ENCODE measurements at regions not wholly inside any gene's neighbourhood (a gene's known extent, or its start where the extent isn't known, plus 50 kb on each side); places are given as distances from the start of the nearest gene placed in this dataset.

GRCh38 chr12:114958538-114958937 is 274.6 kb upstream of the TBX3 start:
- Histone ChIP-seq H3K79me2 (ENCODE audit: insufficient read depth, low read length) (no peaks in the 10 kb centered on the region), H3K9me3 (replicated peaks in 1 of 2; ENCODE audit: control insufficient read depth in 1 of 2, insufficient read depth in 1 of 2, low read length in 2 of 2) (no peaks in the 10 kb centered on the region), H4K20me1 (ENCODE audit: insufficient read depth, low read length) (no peaks in the 10 kb centered on the region), H3K4me1 (ENCODE audit: control insufficient read depth in 1 of 2, insufficient read depth in 2 of 2, low read length in 2 of 2) (no peaks in the 10 kb centered on the region), H3K27me3 (ENCODE audit: control insufficient read depth in 2 of 2, insufficient read depth in 2 of 2, low read length in 2 of 2) (no peaks in the 10 kb centered on the region), H3K27ac (ENCODE audit: low read depth in 1 of 2, low read length in 2 of 2) (no peak overlapping the region), H3K36me3 (replicated peaks in 1 of 2; ENCODE audit: control insufficient read depth in 1 of 2, insufficient read depth in 2 of 2, low read length in 2 of 2) (no peaks in the 10 kb centered on the region), H3K4me3 (replicated peaks in 1 of 3; ENCODE audit: low read depth in 2 of 3, low read length in 3 of 3) (no peak overlapping the region), H2AFZ (ENCODE audit: insufficient read depth, low read depth, low read length, poor library complexity, severe bottlenecking) (no peak overlapping the region), H3K9ac (ENCODE audit: insufficient read depth, low read length, poor library complexity, severe bottlenecking) (no peak overlapping the region), H3K4me2 (replicated peaks; ENCODE audit: extremely low read depth, low read length, poor library complexity, severe bottlenecking) (no peak overlapping the region)
- Mint-ChIP-seq H3K27ac (no peak overlapping the region), H3K9me3 (peaks cover 0 to 8% (median 0%) of the 10 kb centered on the region in 7 donors), H3K4me1 (no peaks in the 10 kb centered on the region), H3K27me3 (ENCODE audit: low read depth in 3 of 3) (peaks cover 0 to 2% (median 0%) of the 10 kb centered on the region in 3 donors), H3K36me3 (no peaks in the 10 kb centered on the region), H3K4me3 (no peak overlapping the region)
- DNase-seq = no peak
- WGBS (ENCODE audit: insufficient coverage) = 86% methylated on average over 4 of the region's 4 CpGs
- intact Hi-C loops (cut with micrococcal nuclease) = no loop called here
- no peak for TF ChIP-seq CTCF (IDR thresholded peaks at IDR 0.05)

- Histone ChIP-seq H3K4me2 (replicated peaks; ENCODE audit: extremely low read depth, low read length, poor library complexity, severe bottlenecking) (no peak overlapping the region), H3K9ac (ENCODE audit: insufficient read depth, low read length, poor library complexity, severe bottlenecking) (no peak overlapping the region), H3K27ac (ENCODE audit: low read depth in 1 of 2, low read length in 2 of 2) (no peak overlapping the region), H2AFZ (ENCODE audit: insufficient read depth, low read depth, low read length, poor library complexity, severe bottlenecking) (no peak overlapping the region), H3K4me1 (ENCODE audit: control insufficient read depth in 1 of 2, insufficient read depth in 2 of 2, low read length in 2 of 2) (no peaks in the 10 kb centered on the region), H3K79me2 (ENCODE audit: insufficient read depth, low read length) (no peaks in the 10 kb centered on the region), H3K9me3 (replicated peaks in 1 of 2; ENCODE audit: control insufficient read depth in 1 of 2, insufficient read depth in 1 of 2, low read length in 2 of 2) (no peaks in the 10 kb centered on the region), H3K27me3 (ENCODE audit: control insufficient read depth in 2 of 2, insufficient read depth in 2 of 2, low read length in 2 of 2) (no peaks in the 10 kb centered on the region), H3K4me3 (replicated peaks in 1 of 3; ENCODE audit: low read depth in 2 of 3, low read length in 3 of 3) (no peak overlapping the region), H4K20me1 (ENCODE audit: insufficient read depth, low read length) (no peaks in the 10 kb centered on the region), H3K36me3 (replicated peaks in 1 of 2; ENCODE audit: control insufficient read depth in 1 of 2, insufficient read depth in 2 of 2, low read length in 2 of 2) (no peaks in the 10 kb centered on the region)
- no peak for TF ChIP-seq CTCF (IDR thresholded peaks at IDR 0.05)
- Mint-ChIP-seq H3K36me3 (no peaks in the 10 kb centered on the region), H3K9me3 (peaks cover 0 to 7% (median 0%) of the 10 kb centered on the region in 7 donors), H3K27me3 (ENCODE audit: low read depth in 3 of 3) (peaks cover 0 to 2% (median 2%) of the 10 kb centered on the region in 3 donors), H3K4me3 (no peak overlapping the region), H3K27ac (no peak overlapping the region), H3K4me1 (no peaks in the 10 kb centered on the region)
- WGBS (ENCODE audit: insufficient coverage) = no CpG with 5 or more reads among the region's 5 CpGs
- no peak for DNase-seq
- intact Hi-C loops (cut with micrococcal nuclease) = no loop called here
Measured at GRCh38 chr12:114957225-114957624, 273.2 kb upstream of the TBX3 start.
